ENCODE measurements at regions not wholly inside any gene's neighbourhood (a gene's known extent, or its start where the extent isn't known, plus 50 kb on each side); places are given as distances from the start of the nearest gene placed in this dataset.
"Not testable (repeated sequence)": the region's sequence is repeated elsewhere in the genome, so short reads cannot be mapped to it uniquely, and the experiment has no call there.

DNA sequence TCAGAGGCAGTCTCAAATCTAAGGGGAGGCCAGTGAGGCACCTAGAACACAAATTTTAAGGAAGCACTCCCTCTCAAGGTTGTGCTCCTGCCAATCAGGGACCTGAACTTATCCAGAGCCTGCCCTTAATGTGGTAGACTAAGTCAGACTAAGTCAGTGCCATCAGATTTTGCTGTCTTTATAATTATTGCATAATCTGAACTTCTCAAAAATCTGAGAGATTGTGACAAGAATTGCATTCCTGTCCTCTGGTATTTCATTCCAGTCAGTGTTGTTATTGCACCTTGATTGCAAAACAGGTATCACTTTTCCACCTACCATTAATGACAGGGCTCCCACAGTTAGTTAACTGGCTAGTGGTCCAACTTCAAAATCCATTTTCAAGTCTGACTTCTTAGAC, 197.1 kb upstream of the HCN1 start:
- H3K27me3 ChIP-seq (ENCODE audit: insufficient read depth, low read depth, low read length): no peaks in the 10 kb centered on the region
- no peak overlapping the region for H3K27ac ChIP-seq (ENCODE audit: low read length)
- H3K4me2 ChIP-seq (ENCODE audit: low read length): no peak overlapping the region
- no peak overlapping the region for H2AFZ ChIP-seq (ENCODE audit: low read depth, low read length)
- no peak overlapping the region for H3K4me3 ChIP-seq (ENCODE audit: low read length)
- no peaks in the 10 kb centered on the region for H3K9me2 ChIP-seq (ENCODE audit: insufficient read depth, low read length)
- no peaks in the 10 kb centered on the region for H3K9me3 ChIP-seq (ENCODE audit: low read length)
- H3K79me2 ChIP-seq (replicated peaks; ENCODE audit: insufficient read depth, low read length): no peaks in the 10 kb centered on the region
- H3K36me3 ChIP-seq (ENCODE audit: insufficient read depth, low read length): no peaks in the 10 kb centered on the region
- no peaks in the 10 kb centered on the region for H3F3A ChIP-seq (ENCODE audit: insufficient read depth, low read length, poor library complexity, severe bottlenecking)
- no peaks in the 10 kb centered on the region for H4K20me1 ChIP-seq (ENCODE audit: insufficient read depth)
- no peak overlapping the region for H3K9ac ChIP-seq (ENCODE audit: low read length)
- no peak for TF ChIP-seq EZH2 (IDR thresholded peaks at IDR 0.05; ENCODE audit: borderline replicate concordance, insufficient read depth, low read length, poor library complexity, severe bottlenecking)

DNA sequence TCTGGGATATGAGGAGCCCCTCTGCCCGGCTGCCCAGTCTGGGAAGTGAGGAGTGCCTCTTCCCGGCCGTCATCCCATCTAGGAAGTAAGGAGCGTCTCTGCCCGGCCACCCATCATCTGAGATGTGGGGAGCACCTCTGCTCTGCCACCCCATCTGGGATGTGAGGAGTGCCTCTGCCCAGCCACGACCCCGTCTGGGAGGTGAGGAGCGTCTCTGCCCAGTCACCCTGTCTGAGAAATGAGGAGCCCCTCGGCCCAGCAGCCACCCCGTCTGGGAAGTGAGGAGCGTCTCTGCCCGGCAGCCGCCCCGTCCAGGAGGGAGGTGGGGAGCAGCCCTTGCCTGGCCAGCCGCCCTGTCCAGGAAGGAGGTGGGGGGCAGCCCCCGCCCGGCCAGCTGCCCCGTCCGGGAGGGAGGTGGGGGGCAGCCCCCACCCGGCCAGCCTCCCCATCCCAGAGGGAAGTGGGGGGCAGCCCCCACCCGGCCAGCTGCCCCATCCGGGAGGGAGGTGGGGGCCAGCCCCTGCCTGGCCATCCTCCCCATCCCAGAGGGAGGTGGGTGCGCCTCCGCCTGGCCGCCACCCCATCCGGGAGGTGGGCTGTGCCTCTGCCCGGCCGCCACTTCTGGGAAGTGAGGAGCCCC, 194.4 kb upstream of the HCN1 start:
- H3K79me2 ChIP-seq (replicated peaks; ENCODE audit: insufficient read depth, low read length); H3K27me3 ChIP-seq (ENCODE audit: insufficient read depth, low read depth, low read length); H3K9me3 ChIP-seq (ENCODE audit: low read length); H3K4me3 ChIP-seq (ENCODE audit: low read length); H3K36me3 ChIP-seq (ENCODE audit: insufficient read depth, low read length); H3K27ac ChIP-seq (ENCODE audit: low read length); H3K9me2 ChIP-seq (ENCODE audit: insufficient read depth, low read length); H2AFZ ChIP-seq (ENCODE audit: low read depth, low read length); H3F3A ChIP-seq (ENCODE audit: insufficient read depth, low read length, poor library complexity, severe bottlenecking); H3K4me2 ChIP-seq (ENCODE audit: low read length); H3K9ac ChIP-seq (ENCODE audit: low read length); H4K20me1 ChIP-seq (ENCODE audit: insufficient read depth): not testable (repeated sequence)

DNA sequence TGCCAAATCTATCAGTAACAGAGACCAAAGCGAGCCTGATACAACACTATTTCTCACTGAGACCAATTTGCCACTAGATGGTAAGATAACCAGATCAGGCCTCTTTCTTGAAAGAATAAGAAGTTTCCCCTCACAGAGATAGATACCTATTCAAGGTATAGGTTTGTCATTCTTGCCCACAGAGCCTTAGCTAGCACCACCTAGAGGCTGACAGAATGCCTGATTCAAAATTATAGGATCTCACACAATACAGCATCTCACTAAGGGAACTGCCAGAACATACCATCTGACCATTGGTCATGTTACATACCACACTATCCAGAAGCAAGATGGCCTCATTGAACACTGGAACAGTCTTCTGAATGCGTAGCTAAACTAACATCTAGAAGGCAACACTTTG, 166.6 kb upstream of the HCN1 start:
- H3K4me3 ChIP-seq (ENCODE audit: low read length): no peak overlapping the region
- H2AFZ ChIP-seq (ENCODE audit: low read depth, low read length): no peak overlapping the region
- H3K9me2 ChIP-seq (ENCODE audit: insufficient read depth, low read length): no peaks in the 10 kb centered on the region
- H3K79me2 ChIP-seq (replicated peaks; ENCODE audit: insufficient read depth, low read length): no peaks in the 10 kb centered on the region
- no peak overlapping the region for H3K4me2 ChIP-seq (ENCODE audit: low read length)
- H3K27me3 ChIP-seq (ENCODE audit: insufficient read depth, low read depth, low read length): no peaks in the 10 kb centered on the region
- no peaks in the 10 kb centered on the region for H3F3A ChIP-seq (ENCODE audit: insufficient read depth, low read length, poor library complexity, severe bottlenecking)
- no peak overlapping the region for H3K27ac ChIP-seq (ENCODE audit: low read length)
- no peaks in the 10 kb centered on the region for H4K20me1 ChIP-seq (ENCODE audit: insufficient read depth)
- no peak overlapping the region for H3K9ac ChIP-seq (ENCODE audit: low read length)
- no peak for TF ChIP-seq RAD21 (conservative IDR thresholded peaks at IDR 0.05)
- TF ChIP-seq, protein P1, sequence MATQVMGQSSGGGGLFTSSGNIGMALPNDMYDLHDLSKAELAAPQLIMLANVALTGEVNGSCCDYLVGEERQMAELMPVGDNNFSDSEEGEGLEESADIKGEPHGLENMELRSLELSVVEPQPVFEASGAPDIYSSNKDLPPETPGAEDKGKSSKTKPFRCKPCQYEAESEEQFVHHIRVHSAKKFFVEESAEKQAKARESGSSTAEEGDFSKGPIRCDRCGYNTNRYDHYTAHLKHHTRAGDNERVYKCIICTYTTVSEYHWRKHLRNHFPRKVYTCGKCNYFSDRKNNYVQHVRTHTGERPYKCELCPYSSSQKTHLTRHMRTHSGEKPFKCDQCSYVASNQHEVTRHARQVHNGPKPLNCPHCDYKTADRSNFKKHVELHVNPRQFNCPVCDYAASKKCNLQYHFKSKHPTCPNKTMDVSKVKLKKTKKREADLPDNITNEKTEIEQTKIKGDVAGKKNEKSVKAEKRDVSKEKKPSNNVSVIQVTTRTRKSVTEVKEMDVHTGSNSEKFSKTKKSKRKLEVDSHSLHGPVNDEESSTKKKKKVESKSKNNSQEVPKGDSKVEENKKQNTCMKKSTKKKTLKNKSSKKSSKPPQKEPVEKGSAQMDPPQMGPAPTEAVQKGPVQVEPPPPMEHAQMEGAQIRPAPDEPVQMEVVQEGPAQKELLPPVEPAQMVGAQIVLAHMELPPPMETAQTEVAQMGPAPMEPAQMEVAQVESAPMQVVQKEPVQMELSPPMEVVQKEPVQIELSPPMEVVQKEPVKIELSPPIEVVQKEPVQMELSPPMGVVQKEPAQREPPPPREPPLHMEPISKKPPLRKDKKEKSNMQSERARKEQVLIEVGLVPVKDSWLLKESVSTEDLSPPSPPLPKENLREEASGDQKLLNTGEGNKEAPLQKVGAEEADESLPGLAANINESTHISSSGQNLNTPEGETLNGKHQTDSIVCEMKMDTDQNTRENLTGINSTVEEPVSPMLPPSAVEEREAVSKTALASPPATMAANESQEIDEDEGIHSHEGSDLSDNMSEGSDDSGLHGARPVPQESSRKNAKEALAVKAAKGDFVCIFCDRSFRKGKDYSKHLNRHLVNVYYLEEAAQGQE (IDR thresholded peaks at IDR 0.05; ENCODE audit: borderline replicate concordance): no peak
- H3K36me3 ChIP-seq (ENCODE audit: insufficient read depth, low read length): no peaks in the 10 kb centered on the region
- no peaks in the 10 kb centered on the region for H3K9me3 ChIP-seq (ENCODE audit: low read length)

DNA sequence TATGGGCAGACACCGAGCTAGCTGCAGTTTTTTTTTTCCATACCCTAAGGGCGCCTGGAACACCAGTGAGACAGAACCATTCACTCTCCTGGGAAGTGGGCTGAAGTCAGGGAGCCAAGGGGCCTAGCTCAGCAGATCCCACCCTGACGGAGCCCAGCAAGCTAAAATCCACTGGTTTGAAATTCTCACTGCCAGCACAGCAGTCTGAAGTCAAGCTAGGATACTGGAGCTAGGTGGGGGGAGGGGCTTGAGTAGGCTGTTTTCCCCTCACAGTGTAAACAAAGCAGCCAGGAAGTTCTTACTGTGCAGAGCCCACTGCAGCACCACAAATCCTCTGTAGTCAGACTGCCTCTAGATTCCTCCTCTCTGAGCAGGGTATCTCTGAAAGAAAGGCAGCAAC, 151.7 kb upstream of the HCN1 start:
- no peak overlapping the region for H2AFZ ChIP-seq (ENCODE audit: low read depth, low read length)
- no peaks in the 10 kb centered on the region for H3K79me2 ChIP-seq (replicated peaks; ENCODE audit: insufficient read depth, low read length)
- no peaks in the 10 kb centered on the region for H3K27me3 ChIP-seq (ENCODE audit: insufficient read depth, low read depth, low read length)
- no peaks in the 10 kb centered on the region for H3K36me3 ChIP-seq (ENCODE audit: insufficient read depth, low read length)
- H4K20me1 ChIP-seq (ENCODE audit: insufficient read depth): no peaks in the 10 kb centered on the region
- H3K4me3 ChIP-seq (ENCODE audit: low read length): no peak overlapping the region
- TF ChIP-seq, protein P2, sequence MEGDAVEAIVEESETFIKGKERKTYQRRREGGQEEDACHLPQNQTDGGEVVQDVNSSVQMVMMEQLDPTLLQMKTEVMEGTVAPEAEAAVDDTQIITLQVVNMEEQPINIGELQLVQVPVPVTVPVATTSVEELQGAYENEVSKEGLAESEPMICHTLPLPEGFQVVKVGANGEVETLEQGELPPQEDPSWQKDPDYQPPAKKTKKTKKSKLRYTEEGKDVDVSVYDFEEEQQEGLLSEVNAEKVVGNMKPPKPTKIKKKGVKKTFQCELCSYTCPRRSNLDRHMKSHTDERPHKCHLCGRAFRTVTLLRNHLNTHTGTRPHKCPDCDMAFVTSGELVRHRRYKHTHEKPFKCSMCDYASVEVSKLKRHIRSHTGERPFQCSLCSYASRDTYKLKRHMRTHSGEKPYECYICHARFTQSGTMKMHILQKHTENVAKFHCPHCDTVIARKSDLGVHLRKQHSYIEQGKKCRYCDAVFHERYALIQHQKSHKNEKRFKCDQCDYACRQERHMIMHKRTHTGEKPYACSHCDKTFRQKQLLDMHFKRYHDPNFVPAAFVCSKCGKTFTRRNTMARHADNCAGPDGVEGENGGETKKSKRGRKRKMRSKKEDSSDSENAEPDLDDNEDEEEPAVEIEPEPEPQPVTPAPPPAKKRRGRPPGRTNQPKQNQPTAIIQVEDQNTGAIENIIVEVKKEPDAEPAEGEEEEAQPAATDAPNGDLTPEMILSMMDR (IDR thresholded peaks at IDR 0.05; ENCODE audit: poor library complexity, severe bottlenecking): no peak
- TF ChIP-seq SMC3 (conservative IDR thresholded peaks at IDR 0.05; ENCODE audit: poor library complexity): no peak
- TF ChIP-seq EZH2 (IDR thresholded peaks at IDR 0.05; ENCODE audit: borderline replicate concordance, insufficient read depth, low read length, poor library complexity, severe bottlenecking): no peak
- TF ChIP-seq MXI1 (conservative IDR thresholded peaks at IDR 0.05; ENCODE audit: poor library complexity, severe bottlenecking): no peak
- no peaks in the 10 kb centered on the region for H3F3A ChIP-seq (ENCODE audit: insufficient read depth, low read length, poor library complexity, severe bottlenecking)
- no peaks in the 10 kb centered on the region for H3K9me3 ChIP-seq (ENCODE audit: low read length)
- no peak overlapping the region for H3K4me2 ChIP-seq (ENCODE audit: low read length)
- no peak overlapping the region for H3K27ac ChIP-seq (ENCODE audit: low read length)
- H3K9me2 ChIP-seq (ENCODE audit: insufficient read depth, low read length): no peaks in the 10 kb centered on the region
- H3K9ac ChIP-seq (ENCODE audit: low read length): no peak overlapping the region
